Panc1 (cell line): ENCODE measurements at regions not wholly inside any gene's neighbourhood (a gene's known extent, or its start where the extent isn't known, plus 50 kb on each side); places are given as distances from the start of the nearest gene placed in this dataset.

Experiments
- ATAC-seq: fragments of 200-7000 bp; cut with Tn5 transposase; 2 replicates; pipeline ENCODE4 v1.9.1; 2020; ENCODE audit warnings: mild to moderate bottlenecking, moderate library complexity
- BruUV-seq: library from RNA; stranded (reverse); fragments of 400-500 nt; replicated peaks from 2 replicates; lab custom pipeline; 2021; lab: Mats Ljungman, UMichigan
- CTCF ChIA-PET: fragments of 300-600 bp; sonication (Branson Sonifier 250); formaldehyde crosslinking; loops from one replicate; lab custom pipeline; 2022; ENCODE audit warnings: antibody characterized with exemption; lab: Charles Lee
- POLR2A ChIA-PET: fragments of 300-600 bp; sonication (Branson Sonifier 250); formaldehyde crosslinking; loops from one replicate; lab custom pipeline; 2022; ENCODE audit warnings: antibody characterized with exemption; lab: Charles Lee
- DNase-seq: peaks from one replicate; pipeline ENCODE4 v3.0.0-alpha.2; 2010; ENCODE audit warnings: low read depth, low spot score
- H3K27ac ChIP-seq: 2 replicates; pipeline ENCODE4 v1.5.1; 2011; ENCODE audit warnings: mild to moderate bottlenecking, low read length, inconsistent platforms
- H3K27me3 ChIP-seq: fragments of 200-500 bp; sonication (Bioruptor generic); 2 replicates; pipeline ENCODE4 v1.6.0; 2014; ENCODE audit warnings: low read length, inconsistent platforms; ENCODE audit not compliant: control insufficient read depth, insufficient read depth
- H3K36me3 ChIP-seq: fragments of 200-500 bp; sonication (Bioruptor generic); 2 replicates; pipeline ENCODE4 v1.5.1; 2014; ENCODE audit warnings: inconsistent platforms, mild to moderate bottlenecking, low read length, moderate library complexity; ENCODE audit not compliant: control insufficient read depth, insufficient read depth
- H3K4me1 ChIP-seq: 2 replicates; pipeline ENCODE4 v1.5.1; 2011; ENCODE audit warnings: inconsistent platforms, mild to moderate bottlenecking, low read length, moderate library complexity; ENCODE audit not compliant: control insufficient read depth, insufficient read depth
- H3K4me3 ChIP-seq, 2 experiments: 2 replicates each; pipeline ENCODE4 v1.5.1; 2011 to 2012; ENCODE audit warnings: low read depth in 2 of 2, low read length in 2 of 2, mild to moderate bottlenecking in 2 of 2, inconsistent platforms in 1 of 2, moderate library complexity in 1 of 2
- H3K9me3 ChIP-seq: fragments of 200-500 bp; sonication (Bioruptor generic); 2 replicates; pipeline ENCODE4 v1.5.1; 2014; ENCODE audit warnings: low read depth, mild to moderate bottlenecking, inconsistent platforms, low read length, moderate library complexity; ENCODE audit not compliant: control insufficient read depth, insufficient read depth
- CTCF ChIP-seq: fragments of 450-650 bp; IDR thresholded peaks from 2 replicates; pipeline ENCODE4 v1.5.1; 2017; ENCODE audit warnings: mild to moderate bottlenecking
- POLR2AphosphoS5 ChIP-seq: IDR thresholded peaks from 2 replicates; pipeline ENCODE4 v1.6.1; 2012; ENCODE audit warnings: mild to moderate bottlenecking, low read depth, low read length, moderate library complexity
- REST ChIP-seq, 2 experiments: IDR thresholded peaks; 2 replicates each; pipeline ENCODE4 v1.6.1; 2011 to 2012; ENCODE audit warnings: low read depth in 2 of 2, control low read depth in 1 of 2, low read length in 1 of 2, mild to moderate bottlenecking in 1 of 2, moderate library complexity in 1 of 2; ENCODE audit not compliant: insufficient read depth in 1 of 2
- SIN3A ChIP-seq: IDR thresholded peaks from 2 replicates; pipeline ENCODE4 v1.6.1; 2012; ENCODE audit warnings: low read depth, mild to moderate bottlenecking, low read length, moderate library complexity, borderline replicate concordance; ENCODE audit not compliant: insufficient read depth
- TCF7L2 ChIP-seq: IDR thresholded peaks from 2 replicates; pipeline ENCODE4 v1.6.1; 2011; ENCODE audit warnings: mild to moderate bottlenecking, low read depth, low read length, inconsistent platforms
- in situ Hi-C: cut with HindIII; loops from 2 replicates; pipeline ENCODE4 v1.10.0; 2016; ENCODE audit warnings: low sequenced_read_pairs, low pct_unique_long_range_greater_than_20kb
- intact Hi-C: fragments of 100-400 bp; cut with micrococcal nuclease; formaldehyde crosslinking; loops from one replicate; pipeline ENCODE4 v1.10.0; 2022; ENCODE audit not compliant: unreplicated experiment

DNA sequence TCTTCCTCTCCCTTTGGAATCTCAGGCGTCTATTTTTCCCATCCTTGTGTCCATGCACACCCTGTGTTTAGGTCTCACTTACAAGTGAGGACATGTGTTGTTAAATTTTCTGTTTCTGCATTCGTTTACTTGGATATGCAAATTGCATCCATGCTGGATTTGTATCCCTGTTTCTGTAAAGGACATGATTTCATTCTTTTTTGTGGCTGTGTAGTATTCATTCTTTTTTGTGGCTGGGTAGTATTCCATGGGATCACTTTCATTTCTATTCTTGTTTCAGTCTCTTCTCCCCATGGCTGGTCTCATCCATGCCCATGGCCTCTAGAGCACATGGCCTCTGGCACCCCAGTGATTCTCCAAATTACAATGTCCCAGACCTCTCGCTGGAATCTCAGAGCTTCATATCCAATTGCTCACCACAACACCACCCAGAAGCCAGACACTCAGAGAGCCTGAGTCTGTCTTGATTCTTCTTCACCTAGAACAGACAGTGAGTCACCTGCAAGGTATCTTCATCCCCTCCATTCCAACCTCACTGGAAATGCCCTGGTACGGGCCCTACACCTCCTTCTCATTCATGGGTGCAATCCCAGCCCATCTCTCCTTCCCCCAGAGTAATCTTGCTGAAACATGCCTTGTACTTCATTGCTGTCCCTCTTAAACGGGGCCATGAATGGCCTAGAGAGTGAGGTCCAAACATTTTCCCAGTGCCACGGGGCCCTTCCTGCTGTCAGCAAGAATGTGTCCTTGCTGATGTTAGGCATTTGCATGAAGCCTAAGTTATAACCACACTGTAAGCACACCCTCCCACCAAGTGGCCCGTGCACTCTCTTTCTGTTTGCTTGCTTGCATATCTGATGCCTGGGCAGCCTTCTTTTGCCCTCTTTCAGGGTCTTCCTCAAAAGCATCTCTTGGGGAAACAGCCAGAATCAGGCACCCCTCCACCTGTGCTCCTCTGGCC is 476.2 kb upstream of the TSHZ3 start:
- ChIA-PET CTCF (no interaction called here), POLR2A (no interaction called here)
- Histone ChIP-seq H3K4me1 (no peaks in the 10 kb centered on the region), H3K27ac (no peak overlapping the region), H3K27me3 (no peaks in the 10 kb centered on the region; the same call in none of the 2 replicates), H3K4me3 (no peak overlapping the region), H3K36me3 (no peaks in the 10 kb centered on the region), H3K9me3 (no peaks in the 10 kb centered on the region)
- in situ Hi-C loops: no loop called here
- DNase-seq (no peak), ATAC-seq (no peak)
- intact Hi-C loops: no loop called here
- TF ChIP-seq POLR2AphosphoS5 (no peak), REST (IDR thresholded peaks at IDR 0.05; ENCODE audit: insufficient read depth in 1 of 2, low read depth in 2 of 2, low read length in 1 of 2) (no peak), TCF7L2 (no peak), SIN3A (no peak), CTCF (no peak)
- BruUV-seq: no TSS peak

GRCh38 chr19:31826325-31826724 is 477.1 kb upstream of the TSHZ3 start:
- H3K27ac ChIP-seq: no peak overlapping the region
- DNase-seq: no peak
- no peaks in the 10 kb centered on the region for H3K36me3 ChIP-seq
- H3K4me3 ChIP-seq: no peak overlapping the region
- ChIA-PET POLR2A (interaction anchor here (0.7 kb wide), 1 partner anchor 15 kb away, joined by 4 read pairs; no protein-coding TSS in a partner anchor), CTCF (no interaction called here)
- no peaks in the 10 kb centered on the region; the same call in none of the 2 replicates for H3K27me3 ChIP-seq
- no TSS peak for BruUV-seq
- no peaks in the 10 kb centered on the region for H3K9me3 ChIP-seq
- in situ Hi-C loops (no loop called here), intact Hi-C loops (no loop called here)
- TF ChIP-seq CTCF (no peak), SIN3A (no peak), TCF7L2 (no peak), REST (IDR thresholded peaks at IDR 0.05; ENCODE audit: insufficient read depth in 1 of 2, low read depth in 2 of 2, low read length in 1 of 2) (no peak), POLR2AphosphoS5 (no peak)
- ATAC-seq: no peak
- H3K4me1 ChIP-seq: no peaks in the 10 kb centered on the region
